HG02840 (cell line): ENCODE measurements at regions not wholly inside any gene's neighbourhood (a gene's known extent, or its start where the extent isn't known, plus 50 kb on each side); places are given as distances from the start of the nearest gene placed in this dataset.
"Not testable (repeated sequence)": the region's sequence is repeated elsewhere in the genome, so short reads cannot be mapped to it uniquely, and the experiment has no call there.

Experiments
- ATAC-seq: cut with Tn5 transposase; IDR thresholded peaks from one replicate; pipeline ENCODE4 v1.9.1; 2021; ENCODE audit warnings: mild to moderate bottlenecking, moderate library complexity, moderate number of reproducible peaks; ENCODE audit not compliant: unreplicated experiment, low FRiP score

DNA sequence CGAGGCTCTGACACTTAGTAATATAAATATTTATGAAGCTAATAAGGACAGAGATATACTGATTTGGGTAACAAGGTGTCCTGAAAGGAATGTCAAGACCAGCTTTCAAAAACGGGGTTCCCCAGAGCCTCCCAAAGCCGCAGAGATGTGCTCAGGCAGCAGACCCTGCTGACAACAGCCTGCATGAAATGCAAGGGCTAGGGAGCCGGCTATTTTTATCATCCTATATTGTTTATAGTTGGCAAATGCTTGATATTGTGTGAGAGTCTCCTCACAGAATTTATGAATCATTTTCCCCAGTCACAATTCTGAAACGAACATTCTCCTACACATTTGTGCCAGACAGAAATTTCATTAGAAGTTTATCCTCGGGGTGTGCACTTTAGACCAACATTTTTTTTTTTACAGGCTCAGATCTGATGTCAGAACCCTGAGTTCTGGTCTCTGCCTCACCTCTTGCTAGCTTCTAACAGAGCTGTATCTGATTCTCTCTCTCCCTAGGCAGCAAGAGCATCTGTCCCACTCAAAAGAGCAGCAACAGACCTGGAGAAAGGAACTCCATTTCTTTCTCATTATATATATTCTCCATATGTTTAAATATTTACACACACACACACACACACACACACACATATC lies 302.3 kb upstream of the PLD5 start:
- no peak for ATAC-seq

DNA sequence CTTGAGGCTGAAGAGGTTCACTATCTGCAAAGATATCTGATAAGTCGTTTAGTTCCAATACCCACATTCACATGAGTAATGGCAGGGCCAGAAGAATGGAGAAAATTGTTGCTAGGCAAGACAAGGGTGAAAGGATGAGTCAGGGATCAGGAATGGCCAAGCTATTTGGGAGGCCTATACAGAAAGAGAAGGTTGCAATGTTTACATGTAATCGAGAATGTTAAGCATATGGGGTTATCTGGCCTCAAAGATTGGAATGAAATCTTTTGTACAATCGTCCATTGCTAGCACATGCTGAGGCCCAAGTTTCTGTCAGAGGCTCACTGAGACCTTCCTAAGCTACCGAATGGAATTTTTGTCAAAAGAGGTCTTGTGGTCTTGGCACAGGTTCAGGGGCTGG lies 299.9 kb upstream of the PLD5 start:
- no peak for ATAC-seq

DNA sequence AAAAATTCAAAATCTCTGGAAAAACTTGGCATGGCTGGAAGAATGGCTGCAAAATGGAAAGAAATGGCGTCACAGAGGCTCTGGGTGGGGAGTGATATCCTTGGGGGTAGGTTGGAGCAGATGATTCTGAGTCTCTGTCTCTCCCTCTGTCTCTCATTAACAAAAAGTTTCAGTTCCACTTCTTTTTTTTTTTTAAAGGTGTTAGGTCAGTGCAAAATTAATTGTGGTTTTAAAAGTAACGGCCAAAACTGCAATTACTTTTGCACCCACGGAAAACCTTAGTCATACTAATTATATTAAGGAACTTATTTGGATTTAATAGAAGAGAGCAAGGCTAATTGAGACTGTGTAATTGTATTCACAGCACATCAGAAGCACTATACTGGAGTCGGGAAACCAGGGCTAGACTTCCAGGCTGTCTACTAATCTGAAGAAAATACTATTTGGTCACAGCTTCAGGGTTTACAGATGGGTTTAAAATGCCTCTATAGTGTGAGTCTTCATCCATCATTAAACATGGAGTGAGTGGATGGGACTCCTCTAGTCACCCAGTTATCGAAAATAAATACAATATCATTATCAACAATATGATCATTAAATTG lies 289.1 kb upstream of the PLD5 start:
- ATAC-seq = peak; percentile 97

DNA sequence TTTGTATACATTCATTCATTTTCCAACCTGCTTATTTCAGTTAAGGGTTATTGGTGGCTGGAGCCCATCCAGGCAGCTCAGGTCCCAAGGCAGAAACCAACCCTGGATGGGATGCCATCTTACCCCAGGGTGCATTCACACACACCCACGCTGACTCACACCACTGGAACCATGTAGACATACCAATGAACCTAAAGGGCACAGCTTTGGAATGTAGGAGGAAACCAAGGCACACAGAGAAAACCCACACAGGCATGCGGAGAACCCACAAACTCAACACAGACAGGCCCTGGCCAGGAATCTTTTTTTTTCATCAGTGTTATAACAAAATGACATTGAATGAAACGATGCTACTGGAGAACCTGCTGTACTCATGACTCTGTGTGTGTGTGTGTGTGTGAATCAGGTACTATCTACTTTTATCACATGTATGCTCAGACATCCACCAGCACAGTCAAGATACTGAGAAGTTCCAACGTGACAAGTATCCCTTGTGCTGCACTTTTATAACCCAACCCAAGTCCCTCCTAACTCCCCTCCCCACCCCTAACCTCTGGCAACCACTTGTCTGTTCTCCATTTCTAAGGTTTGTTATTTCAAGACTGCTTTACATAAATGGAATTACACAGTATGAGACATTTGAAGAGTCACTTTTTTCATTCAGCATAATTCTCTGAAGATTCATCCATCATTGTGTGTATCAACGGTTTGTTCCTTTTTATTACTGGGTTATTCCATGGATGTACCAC lies 286.8 kb upstream of the PLD5 start:
- ATAC-seq = no peak

DNA sequence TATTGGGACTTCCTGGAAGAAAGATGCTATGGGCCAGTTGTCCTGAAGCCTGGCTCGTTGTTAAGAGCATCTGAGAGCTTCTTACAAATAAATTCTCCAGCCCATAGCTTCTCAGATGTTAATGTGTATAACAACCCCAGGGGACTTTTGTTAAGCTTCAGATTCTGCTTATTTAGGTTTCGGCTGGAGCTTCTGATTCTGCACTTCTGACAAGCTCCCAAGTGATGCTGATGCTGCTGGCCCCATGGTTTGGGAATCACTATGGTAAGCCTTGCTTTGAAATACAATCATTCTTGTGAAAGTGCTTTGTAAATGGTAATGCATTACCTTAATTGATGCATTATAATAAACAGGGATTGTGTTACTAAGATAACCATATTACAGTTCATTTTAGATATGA lies 281.8 kb upstream of the PLD5 start:
- ATAC-seq = no peak

DNA sequence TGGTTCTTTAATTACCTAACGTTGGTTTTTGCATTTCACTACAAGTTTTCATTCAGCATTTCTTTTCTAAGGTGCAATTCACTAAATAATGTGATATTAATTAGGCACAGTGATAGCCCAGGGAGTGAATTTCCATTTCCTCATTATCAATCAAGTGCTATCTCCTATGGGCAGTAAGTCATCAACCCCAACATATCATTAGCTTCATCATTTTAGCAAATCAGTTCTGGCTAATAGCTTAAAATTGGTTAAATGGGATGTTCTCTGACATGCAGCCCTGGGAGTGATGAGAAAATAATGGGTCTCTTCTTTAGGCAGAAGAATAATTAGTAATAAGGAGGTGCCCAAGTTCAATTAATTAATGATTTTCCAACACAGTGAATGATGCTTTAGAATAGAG lies 280.9 kb upstream of the PLD5 start:
- not testable (repeated sequence) for ATAC-seq

DNA sequence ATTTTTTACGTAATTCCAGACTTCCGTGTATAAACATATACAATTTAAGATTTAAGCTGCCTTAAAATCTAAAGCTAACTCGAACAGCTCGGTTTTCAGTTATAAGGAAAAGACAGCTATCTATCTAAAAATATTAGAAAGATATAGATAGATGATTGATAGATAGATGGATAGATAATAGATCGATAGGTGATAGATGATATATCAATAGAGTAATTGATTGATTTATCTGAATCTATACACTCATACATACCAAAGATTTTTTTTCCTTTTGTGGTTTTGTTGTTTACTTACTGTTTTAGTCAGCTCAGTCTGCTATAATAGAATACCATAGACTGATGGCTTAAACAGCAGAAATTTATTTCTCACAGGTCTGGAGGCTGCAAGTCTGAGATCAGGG lies 278.5 kb upstream of the PLD5 start:
- ATAC-seq = no peak

DNA sequence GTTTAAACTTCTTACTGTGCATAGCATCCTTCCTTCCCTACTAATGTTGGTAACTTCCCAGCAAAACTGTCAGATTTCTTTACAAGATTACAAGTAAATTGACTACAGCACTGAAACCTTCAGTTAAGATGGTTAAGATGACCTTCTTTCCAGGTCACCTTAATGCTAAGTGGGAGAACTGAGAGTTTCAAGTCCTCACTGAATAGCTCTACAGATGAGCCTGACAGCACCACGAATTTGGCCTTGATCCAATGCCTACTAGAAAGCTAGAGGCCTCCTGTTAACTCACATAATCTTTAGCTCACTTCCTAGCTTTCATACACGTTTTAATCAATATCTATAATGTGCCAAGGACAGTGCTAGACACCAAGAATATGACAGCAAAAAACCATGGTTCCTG lies 276.0 kb upstream of the PLD5 start:
- no peak for ATAC-seq

DNA sequence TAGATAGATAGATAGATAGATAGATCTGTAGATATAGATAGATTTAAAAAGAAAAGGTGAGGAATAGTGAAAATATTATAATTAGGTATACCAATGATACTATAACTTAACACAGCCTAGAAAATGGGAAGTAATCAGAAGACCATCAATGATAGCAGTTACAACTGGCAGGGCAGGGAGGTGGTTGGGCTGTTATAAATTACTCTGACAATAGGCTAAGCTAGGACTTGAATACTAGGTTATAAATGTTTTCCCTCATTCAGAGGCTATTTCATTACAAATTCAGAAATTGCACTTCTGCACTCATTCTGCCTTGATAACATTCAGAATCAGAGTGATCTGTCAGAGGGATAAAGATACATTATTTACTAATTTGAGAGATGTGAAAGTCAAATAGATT lies 273.4 kb upstream of the PLD5 start:
- ATAC-seq = no peak

DNA sequence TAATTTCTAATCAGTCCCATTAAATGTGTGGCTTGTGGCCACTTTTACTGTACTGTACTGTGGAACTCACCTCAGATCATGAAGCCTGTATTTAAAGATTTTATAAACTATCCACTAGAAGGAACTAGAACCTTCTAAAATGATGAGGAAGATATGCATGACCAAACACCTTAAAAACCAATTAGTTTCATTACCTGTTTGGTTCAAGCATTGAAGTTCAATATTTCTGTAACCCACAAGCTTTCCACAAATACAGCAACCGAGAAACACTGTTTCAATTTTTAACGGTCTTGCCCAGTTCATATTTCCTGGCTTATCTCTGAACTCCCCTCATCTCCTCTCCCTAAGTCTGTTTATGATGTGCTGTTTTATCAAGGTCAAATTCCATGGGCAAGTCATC lies 264.3 kb upstream of the PLD5 start:
- peak; percentile 64 for ATAC-seq

DNA sequence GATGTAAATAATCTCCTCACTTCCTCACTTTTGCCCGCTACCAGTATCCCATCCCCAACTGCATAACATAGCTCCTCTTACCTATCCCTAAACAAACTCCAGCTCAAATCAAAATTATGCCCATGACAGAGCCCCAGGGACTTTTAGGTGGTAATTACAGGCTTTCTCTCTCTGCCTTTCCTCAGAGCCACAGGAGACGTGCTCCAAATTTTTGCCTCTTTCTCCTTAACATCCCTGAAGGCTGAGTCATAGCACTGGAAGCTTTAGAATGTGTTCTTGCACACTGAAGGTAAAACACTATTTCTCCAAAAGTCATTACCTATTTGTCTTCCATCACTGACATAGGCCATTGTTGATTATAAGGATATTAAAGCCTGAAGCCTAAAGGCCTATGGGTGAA lies 263.5 kb upstream of the PLD5 start:
- no peak for ATAC-seq

DNA sequence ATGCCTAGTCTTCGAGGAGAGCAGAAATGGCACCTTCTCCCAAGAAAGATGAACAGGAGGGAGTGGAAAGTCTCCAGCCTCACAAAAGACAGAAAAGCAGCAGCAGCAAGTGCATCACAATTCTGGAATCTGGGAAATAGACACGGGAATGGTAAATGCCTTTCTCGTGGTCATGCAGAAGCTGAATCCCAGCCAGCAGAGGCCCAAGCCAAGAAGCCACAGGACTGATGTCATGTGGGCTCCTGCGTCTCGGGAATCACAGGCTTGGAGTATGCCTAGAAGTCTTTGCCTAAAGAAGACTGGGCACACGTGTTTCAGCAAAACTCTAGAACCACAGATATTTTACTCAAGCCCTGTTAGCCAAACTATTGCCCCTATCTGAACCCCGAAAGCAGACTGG lies 260.3 kb upstream of the PLD5 start:
- no peak for ATAC-seq

DNA sequence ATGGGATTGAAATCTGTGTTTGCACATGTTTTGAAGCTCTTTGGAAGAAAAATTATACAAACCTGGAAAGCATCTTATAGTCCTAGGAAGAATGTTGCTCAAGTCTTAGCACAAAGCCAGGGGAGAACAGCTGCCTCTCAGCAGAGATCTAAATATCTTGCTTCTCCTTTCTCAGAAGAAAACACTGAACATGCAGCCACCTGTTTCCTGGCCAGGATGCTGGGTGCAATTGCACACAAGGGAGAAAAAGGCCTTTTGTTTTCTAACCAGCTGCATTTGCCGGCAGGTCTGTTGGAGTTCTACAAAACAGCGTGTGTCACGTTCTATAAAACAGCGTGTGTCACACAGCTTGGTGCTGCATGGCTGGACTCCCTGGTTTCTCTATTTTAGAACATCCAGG lies 259.6 kb upstream of the PLD5 start:
- ATAC-seq = peak; percentile 70

DNA sequence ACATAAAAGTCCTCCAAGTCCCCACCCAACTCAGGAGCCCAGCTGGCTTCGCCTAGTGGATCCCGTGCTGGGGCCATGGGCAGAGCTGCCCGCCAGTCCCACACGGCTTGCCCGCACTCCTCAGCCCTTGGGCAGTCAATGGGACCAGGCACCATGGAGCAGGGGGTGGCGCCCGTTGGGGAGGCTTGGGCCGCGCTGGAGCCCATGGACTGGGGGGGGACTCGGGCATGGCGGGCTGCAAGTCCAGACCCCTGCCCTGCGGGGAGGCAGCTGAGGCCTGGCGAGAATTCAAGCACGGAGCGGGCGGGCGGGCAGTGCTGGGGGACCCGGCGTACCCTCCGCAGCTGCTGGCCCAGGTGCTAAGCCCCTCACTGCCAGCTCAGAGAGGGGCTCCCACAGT lies 249.8 kb upstream of the PLD5 start:
- ATAC-seq = no peak

DNA sequence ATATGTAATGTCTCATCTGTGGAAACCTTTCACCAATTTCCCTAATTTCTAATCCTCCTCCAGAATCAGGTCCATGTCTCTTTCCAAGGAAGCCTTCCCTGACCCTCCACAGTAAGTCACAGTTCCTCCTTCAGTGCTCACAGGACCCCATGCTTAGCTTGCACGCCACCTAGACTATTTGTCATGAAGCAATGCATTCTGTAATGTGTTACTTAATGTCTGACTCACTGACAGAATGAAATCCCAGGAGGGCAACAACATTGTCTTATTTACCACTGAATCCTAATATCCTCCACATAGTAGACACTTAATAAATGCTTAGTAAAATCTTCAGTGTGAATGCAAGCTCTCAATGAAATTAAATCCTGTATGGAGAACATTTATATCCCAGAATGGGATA lies 245.9 kb upstream of the PLD5 start:
- no peak for ATAC-seq

DNA sequence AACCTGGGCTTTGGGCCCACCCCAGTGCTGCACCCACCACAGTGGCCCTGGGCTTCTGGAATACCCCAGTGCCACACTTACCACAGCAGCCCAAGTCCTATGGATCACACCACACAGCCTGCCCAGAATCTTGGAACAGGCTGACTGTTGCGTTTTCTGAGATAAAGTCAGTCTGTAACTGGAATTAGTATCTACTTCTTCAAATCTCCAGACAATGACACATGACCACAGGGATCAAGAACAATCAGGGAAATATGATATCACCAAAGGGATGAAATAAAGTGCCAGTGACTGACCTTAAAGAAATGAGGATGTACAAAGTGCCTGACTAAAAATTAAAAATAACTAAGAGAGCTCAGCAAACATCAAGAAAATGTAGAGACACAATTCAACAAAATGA lies 239.7 kb upstream of the PLD5 start:
- no peak for ATAC-seq

DNA sequence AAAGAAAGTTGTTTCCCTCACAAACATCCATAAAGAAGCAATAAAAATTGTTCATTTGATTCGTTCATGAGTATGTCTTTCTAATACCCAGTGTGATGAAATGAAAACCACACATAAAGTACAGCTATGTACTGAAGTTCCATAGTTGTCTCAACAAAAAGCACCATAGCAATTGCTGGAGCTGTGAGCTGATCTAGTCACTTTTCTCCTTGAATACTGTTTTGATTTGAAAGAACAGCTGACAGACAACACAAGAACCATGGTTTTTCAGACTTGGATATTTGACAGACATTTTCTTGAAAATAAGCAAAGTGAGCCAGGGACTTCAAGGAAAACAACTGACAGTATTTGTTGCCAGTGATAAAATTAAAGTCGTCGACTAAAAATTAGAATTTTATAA lies 237.1 kb upstream of the PLD5 start:
- ATAC-seq = no peak

DNA sequence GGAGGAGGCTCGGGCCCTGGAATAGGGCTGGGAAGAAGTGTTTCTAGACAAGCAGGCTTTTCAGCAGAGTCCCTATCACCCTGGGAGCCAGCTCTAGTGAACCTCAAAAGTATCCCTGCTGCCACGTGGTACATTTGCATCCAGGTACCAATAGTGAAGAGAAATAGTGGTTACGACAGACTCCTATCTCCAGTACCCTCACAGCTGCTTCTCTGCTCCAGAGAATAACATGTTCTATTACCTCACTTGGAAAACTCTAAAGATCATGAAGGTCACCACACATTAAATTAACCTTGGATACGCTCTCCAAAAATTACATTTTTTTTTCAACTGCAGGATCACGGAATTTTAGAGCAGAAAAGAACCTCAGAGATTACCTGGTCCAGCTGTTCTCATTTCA lies 230.4 kb upstream of the PLD5 start:
- ATAC-seq = no peak

DNA sequence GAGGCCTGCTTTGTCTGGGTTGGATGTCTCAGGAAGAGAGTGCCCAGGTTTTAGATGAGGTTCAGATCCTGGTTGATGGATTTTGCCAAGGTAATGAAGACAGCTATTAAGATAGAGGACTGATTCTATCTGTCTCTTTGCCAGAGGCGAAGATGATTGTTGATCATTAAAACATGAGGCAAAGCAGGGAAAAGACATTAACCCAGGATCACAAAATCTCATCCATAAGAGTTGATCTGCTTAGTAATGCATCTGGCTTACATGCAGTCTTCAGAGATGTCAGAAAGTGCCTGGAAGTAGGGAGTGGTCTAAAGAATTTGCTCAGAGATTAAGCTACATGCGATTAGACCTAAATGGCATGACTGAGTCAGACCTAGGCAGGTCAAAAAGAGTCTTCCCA lies 229.6 kb upstream of the PLD5 start:
- no peak for ATAC-seq

DNA sequence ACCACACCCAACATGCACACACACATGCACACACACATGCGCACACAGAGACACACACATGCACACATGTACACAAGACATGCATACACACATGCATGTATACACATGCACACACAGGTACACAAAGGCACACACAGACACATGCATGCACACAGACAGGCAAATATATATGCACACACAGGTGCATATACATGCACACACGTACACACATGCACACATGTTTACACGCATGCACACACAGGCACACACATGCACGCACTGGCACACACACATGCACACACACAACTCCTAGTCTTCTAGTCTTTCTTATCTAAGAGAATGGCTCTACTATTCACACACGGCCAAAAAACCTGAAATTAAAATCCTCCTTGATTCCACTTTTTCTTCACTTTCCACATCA lies 222.7 kb upstream of the PLD5 start:
- no peak for ATAC-seq

DNA sequence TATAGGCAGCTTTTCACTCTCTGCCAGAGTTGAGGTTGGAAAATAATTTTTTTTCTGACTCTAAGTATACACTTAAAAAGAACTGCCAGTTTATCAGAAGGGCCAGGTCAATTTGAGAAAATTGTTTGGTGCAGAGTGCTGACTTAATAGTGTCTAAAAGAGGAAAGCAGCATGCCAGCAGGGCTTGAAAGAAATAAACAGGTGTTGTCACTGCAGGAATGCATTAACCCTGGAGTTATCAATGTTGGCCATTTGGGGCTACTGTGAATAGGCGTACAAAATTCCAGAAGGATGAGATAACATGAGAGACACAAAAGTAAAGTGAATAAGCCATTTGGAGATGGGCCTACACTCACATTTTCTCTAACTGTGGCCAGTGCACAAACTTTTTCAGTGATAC lies 220.6 kb upstream of the PLD5 start:
- no peak for ATAC-seq
